Heart left ventricle (tissue), 16 donors: ENCODE measurements at regions not wholly inside any gene's neighbourhood (a gene's known extent, or its start where the extent isn't known, plus 50 kb on each side); places are given as distances from the start of the nearest gene placed in this dataset.
A peak's percentile ranks its signal among the peaks of the same experiment; 100 is the strongest.

Experiments used
- ATAC-seq, 4 donors: fragments of 200-7000 bp; cut with Tn5 transposase; one replicate each; pipeline ENCODE4 v1.9.1; 2020 to 2022; ENCODE audit warnings: moderate library complexity in 4 of 4, mild to moderate bottlenecking in 3 of 4, moderate number of reproducible peaks in 1 of 4
- DNase-seq, 5 donors: peaks; one replicate each; pipeline ENCODE4 v3.0.0-alpha.2; 2020
- H3K27ac ChIP-seq, 12 donors: fragments of 200-600 bp; sonication (generic) in 4 of 12; one replicate each; pipeline versions ENCODE4 v1.5.0 to v1.8.0; 2016 to 2022; ENCODE audit warnings: mild to moderate bottlenecking in 2 of 12
- H3K27me3 ChIP-seq, 9 donors: fragments of 200-600 bp; sonication (generic) in 2 of 9; one replicate each; pipeline versions ENCODE4 v1.5.1 to v1.8.0; 2016 to 2022; ENCODE audit warnings: mild to moderate bottlenecking in 3 of 9
- H3K36me3 ChIP-seq, 9 donors: fragments of 200-600 bp; sonication (generic) in 2 of 9; one replicate each; pipeline versions ENCODE4 v1.5.0 to v1.8.0; 2018 to 2022; ENCODE audit warnings: mild to moderate bottlenecking in 2 of 9
- H3K4me1 ChIP-seq, 12 donors: fragments of 200-600 bp; sonication (generic) in 4 of 12; one replicate each; pipeline versions ENCODE4 v1.5.0 to v1.8.0; 2016 to 2022; ENCODE audit warnings: mild to moderate bottlenecking in 3 of 12
- H3K4me3 ChIP-seq, 12 donors: fragments of 200-600 bp; sonication (generic) in 4 of 12; one replicate each; pipeline versions ENCODE4 v1.5.0 to v1.8.0; 2017 to 2022; ENCODE audit warnings: mild to moderate bottlenecking in 9 of 12, moderate library complexity in 4 of 12
- H3K9me3 ChIP-seq, 12 donors: fragments of 200-600 bp; sonication (generic) in 4 of 12; one replicate each; pipeline versions ENCODE4 v1.5.0 to v1.8.0; 2016 to 2022; ENCODE audit warnings: mild to moderate bottlenecking in 1 of 12
- CTCF ChIP-seq, 12 donors: fragments of 200-600 bp; sonication (generic) in 4 of 12; IDR thresholded peaks; one replicate each; pipeline versions ENCODE4 v1.5.0 to v1.8.0; 2018 to 2022; ENCODE audit warnings: antibody characterized with exemption in 12 of 12, mild to moderate bottlenecking in 5 of 12
- POLR2A ChIP-seq, 2 donors: fragments of 450-650 bp; IDR thresholded peaks; one replicate each; pipeline ENCODE4 v1.6.1; 2017; ENCODE audit warnings: antibody characterized with exemption in 2 of 2, mild to moderate bottlenecking in 2 of 2, moderate library complexity in 2 of 2
- WGBS, 4 donors: extraction: QIAGEN DNeasy Blood & Tissue Kit in 2 of 4; methylation state at CpG; one replicate each; pipeline versions ENCODE4 v1.1.5 to v1.1.7; 2013 to 2018; 5-methylcytosine and 5-hydroxymethylcytosine counted together
- intact Hi-C, 10 donors: fragments of 100-400 bp; cut with DNase I; formaldehyde crosslinking; loops; one replicate each; pipeline versions ENCODE4 v1.11.1 to v1.14.2; 2022
- donor health status: ischemic (EF 13 %, LVEDD 7.1; RV severe dilation, severe dysfunction).
- donor health status: healthy with polysubstance abuse.
- donor health status: DM: no; HTN: yes; CAD: no.
- donor health status: DM: no; HTN: no; CAD: no.
- donor health status: ischemic (EF 25% LVEDD 6.9; RV normal size, moderate dysfunction).
- donor health status: ischemic (EF 25% LVEDD 5.7; RV mildly dilated, moderate dysfunction).
- donor health status: healthy.
- donor health status: DM: yes; HTN: yes; CAD: no.
- donor health status: ischemic (EF 35%, LVEDD 5.7; RV mildly dilated, moderate dysfunction).
- donor health status: nonischemic (EF 11% LVEDD 7.7; RV severe dilation, severe dysfunction).
- donor health status: DM: yes; HTN: yes; CAD: no.
- donor health status: PGD.
- donor health status: ischemic (EF 29% LVEDD 5.4; RV normal size, mild dysfunction).
- donor health status: nonischemic (EF 23%, LVEDD 6.1; RV moderate dilation, normal function).

GRCh38 chr18:47558110-47558750, 306.8 kb upstream of the SKOR2 start:
- 53 to 76% (median 57%) methylated on average over 4 of the region's 4 CpGs for WGBS, 4 donors
- ATAC-seq, result peak in 1 of 4 donors; percentile 16
- DNase-seq, result no peak
- H3K36me3 ChIP-seq, result no peaks in the 10 kb centered on the region
- H3K4me1 ChIP-seq, result no peaks in the 10 kb centered on the region
- TF ChIP-seq POLR2A (IDR thresholded peaks at IDR 0.05), result no peak
- TF ChIP-seq CTCF (IDR thresholded peaks at IDR 0.05), result no peak
- H3K4me3 ChIP-seq, result no peak overlapping the region
- no peaks in the 10 kb centered on the region for H3K9me3 ChIP-seq
- peaks cover 0 to 48% (median 26%) of the 10 kb centered on the region in 9 donors for H3K27me3 ChIP-seq
- intact Hi-C loops, result no loop called here
- no peak overlapping the region for H3K27ac ChIP-seq

- intact Hi-C loops, result no loop called here
- no peaks in the 10 kb centered on the region for H3K9me3 ChIP-seq
- peaks cover 0 to 42% (median 26%) of the 10 kb centered on the region in 9 donors for H3K27me3 ChIP-seq
- H3K4me3 ChIP-seq, result no peak overlapping the region
- no peak for ATAC-seq
- no peaks in the 10 kb centered on the region for H3K36me3 ChIP-seq
- no peak overlapping the region for H3K27ac ChIP-seq
- TF ChIP-seq POLR2A (IDR thresholded peaks at IDR 0.05) (no peak), CTCF (IDR thresholded peaks at IDR 0.05) (no peak)
- DNase-seq, result no peak
- 54 to 64% (median 57%) methylated on average over 7 of the region's 7 CpGs for WGBS, 4 donors
- no peaks in the 10 kb centered on the region for H3K4me1 ChIP-seq
These were observed 305.7 kb upstream of the SKOR2 start for GRCh38 chr18:47557160-47557559.

GRCh38 chr18:47552783-47553182, 301.3 kb upstream of the SKOR2 start:
- H3K4me1 ChIP-seq, result peaks cover 0 to 8% (median 0%) of the 10 kb centered on the region in 12 donors
- H3K27me3 ChIP-seq, result peaks cover 0 to 21% (median 4%) of the 10 kb centered on the region in 9 donors
- intact Hi-C loops, result no loop called here
- H3K36me3 ChIP-seq, result no peaks in the 10 kb centered on the region
- H3K9me3 ChIP-seq, result no peaks in the 10 kb centered on the region
- ATAC-seq, result no peak
- DNase-seq, result no peak
- WGBS, 4 donors, result 69 to 89% (median 78%) methylated on average over 3 of the region's 3 CpGs
- TF ChIP-seq CTCF (IDR thresholded peaks at IDR 0.05), result no peak
- no peak for TF ChIP-seq POLR2A (IDR thresholded peaks at IDR 0.05)
- no peak overlapping the region for H3K27ac ChIP-seq
- no peak overlapping the region for H3K4me3 ChIP-seq

- H3K27me3 ChIP-seq, result peaks cover 0 to 25% (median 3%) of the 10 kb centered on the region in 9 donors
- WGBS, 4 donors, result 59 to 77% (median 63%) methylated on average over 1 to 2 of the region's 2 CpGs
- H3K9me3 ChIP-seq, result no peaks in the 10 kb centered on the region
- peaks cover 0 to 8% (median 0%) of the 10 kb centered on the region in 12 donors for H3K4me1 ChIP-seq
- no peak overlapping the region for H3K4me3 ChIP-seq
- intact Hi-C loops, result no loop called here
- H3K36me3 ChIP-seq, result no peaks in the 10 kb centered on the region
- DNase-seq (no peak), ATAC-seq (no peak)
- H3K27ac ChIP-seq, result no peak overlapping the region
- TF ChIP-seq POLR2A (IDR thresholded peaks at IDR 0.05) (no peak), CTCF (IDR thresholded peaks at IDR 0.05) (no peak)
These were observed 299.2 kb upstream of the SKOR2 start for GRCh38 chr18:47550611-47551010.
